HG02884 (cell line): ENCODE measurements at regions not wholly inside any gene's neighbourhood (a gene's known extent, or its start where the extent isn't known, plus 50 kb on each side); places are given as distances from the start of the nearest gene placed in this dataset.

Experiments
- ATAC-seq: cut with Tn5 transposase; IDR thresholded peaks from one replicate; pipeline ENCODE4 v1.9.1; 2021; ENCODE audit warnings: mild to moderate bottlenecking, moderate library complexity; ENCODE audit not compliant: unreplicated experiment

- ATAC-seq: peak; percentile 91
These were observed 631.8 kb upstream of the ID2 start for GRCh38 chr2:8049851-8050571.

- no peak for ATAC-seq
These were observed 628.6 kb upstream of the ID2 start for GRCh38 chr2:8053216-8053615.

GRCh38 chr2:8054070-8054469, 627.8 kb upstream of the ID2 start:
- no peak for ATAC-seq

GRCh38 chr2:8058652-8059051, 623.2 kb upstream of the ID2 start:
- peak; percentile 70 for ATAC-seq

GRCh38 chr2:8059255-8059654, 622.6 kb upstream of the ID2 start:
- no peak for ATAC-seq

GRCh38 chr2:8059794-8060193, 622.1 kb upstream of the ID2 start:
- no peak for ATAC-seq

GRCh38 chr2:8061219-8061618, 620.6 kb upstream of the ID2 start:
- no peak for ATAC-seq

GRCh38 chr2:8064603-8065002, 617.3 kb upstream of the ID2 start:
- no peak for ATAC-seq

GRCh38 chr2:8065191-8065590, 616.7 kb upstream of the ID2 start:
- ATAC-seq: no peak

- ATAC-seq: no peak
These were observed 614.0 kb upstream of the ID2 start for GRCh38 chr2:8067784-8068336.

GRCh38 chr2:8072907-8073306, 608.9 kb upstream of the ID2 start:
- no peak for ATAC-seq

GRCh38 chr2:8073916-8074315, 607.9 kb upstream of the ID2 start:
- ATAC-seq: no peak

GRCh38 chr2:8076448-8077342, 605.2 kb upstream of the ID2 start:
- ATAC-seq: no peak

GRCh38 chr2:8078705-8079104, 603.2 kb upstream of the ID2 start:
- no peak for ATAC-seq

GRCh38 chr2:8080063-8080462, 601.8 kb upstream of the ID2 start:
- no peak for ATAC-seq

GRCh38 chr2:8081130-8081529, 600.7 kb upstream of the ID2 start:
- ATAC-seq: no peak

GRCh38 chr2:8082840-8083239, 599.0 kb upstream of the ID2 start:
- ATAC-seq: no peak

GRCh38 chr2:8086357-8086756, 595.5 kb upstream of the ID2 start:
- no peak for ATAC-seq

GRCh38 chr2:8086796-8087479, 594.9 kb upstream of the ID2 start:
- no peak for ATAC-seq

GRCh38 chr2:8087480-8087840, 594.4 kb upstream of the ID2 start:
- no peak for ATAC-seq

GRCh38 chr2:8088810-8089209, 593.0 kb upstream of the ID2 start:
- ATAC-seq: no peak
